GM12878 (cell line): ENCODE measurements at regions not wholly inside any gene's neighbourhood (a gene's known extent, or its start where the extent isn't known, plus 50 kb on each side); places are given as distances from the start of the nearest gene placed in this dataset.

Source experiments
- ATAC-seq: fragments of 200-7000 bp; cut with Tn5 transposase; 3 replicates; pipeline ENCODE4 v1.9.1; 2020; ENCODE audit warnings: mild to moderate bottlenecking, moderate library complexity
- BruUV-seq: library from RNA; stranded (reverse); fragments of 400-500 nt; replicated peaks from 2 replicates; lab custom pipeline; 2021; lab: Mats Ljungman, UMichigan
- CTCF ChIA-PET: fragments of 300-600 bp; sonication (Branson Sonifier 250); formaldehyde crosslinking; extraction: SDS; loops from one replicate; lab custom pipeline; 2021; ENCODE audit warnings: inconsistent platforms; lab: Yijun Ruan, JAX
- POLR2A ChIA-PET: fragments of 350-600 bp; formaldehyde crosslinking; extraction: SDS; loops from one replicate; lab custom pipeline; 2021; ENCODE audit warnings: inconsistent platforms; lab: Charles Lee
- RAD21 ChIA-PET: fragments of 300-600 bp; sonication (Branson Sonifier 250); formaldehyde crosslinking; loops from one replicate; lab custom pipeline; 2023; ENCODE audit warnings: antibody characterized with exemption; ENCODE audit not compliant: unreplicated experiment; lab: Charles Lee
- SMC1A ChIA-PET: fragments of 300-600 bp; sonication (Branson Sonifier 250); formaldehyde crosslinking; loops from one replicate; lab custom pipeline; 2023; ENCODE audit not compliant: unreplicated experiment, uncharacterized antibody; lab: Charles Lee
- DNase-seq: peaks from one replicate; pipeline ENCODE4 v3.0.0-alpha.2; 2011; ENCODE audit warnings: low read depth, low spot score
- FAIRE-seq: peaks from 3 replicates; lab custom pipeline; 2011; peaks lifted over from hg19 to GRCh38; lab: Jason Lieb, UNC
- H2AFZ ChIP-seq: 2 replicates; pipeline ENCODE4 v1.6.0; 2011; ENCODE audit warnings: low read depth, low read length, control low read depth; ENCODE audit not compliant: control insufficient read depth
- H3K27ac ChIP-seq: 2 replicates; pipeline ENCODE4 v1.5.1; 2011; ENCODE audit warnings: control low read depth; ENCODE audit not compliant: control insufficient read depth, insufficient read depth
- H3K27me3 ChIP-seq, 2 experiments: replicated peaks in 1 of 2; 2 replicates each; pipeline versions ENCODE4 v1.6.0 to v1.6.1; 2011; ENCODE audit warnings: low read length in 1 of 2; ENCODE audit not compliant: control insufficient read depth in 2 of 2, insufficient read depth in 2 of 2
- H3K36me3 ChIP-seq, 2 experiments: 2 replicates each; pipeline ENCODE4 v1.5.1; 2011; ENCODE audit warnings: low read length in 1 of 2; ENCODE audit not compliant: control insufficient read depth in 2 of 2, insufficient read depth in 2 of 2
- H3K4me1 ChIP-seq: 2 replicates; pipeline ENCODE4 v1.6.1; 2011; ENCODE audit warnings: mild to moderate bottlenecking, low read length, moderate library complexity, mixed read lengths; ENCODE audit not compliant: control insufficient read depth, insufficient read depth
- H3K4me2 ChIP-seq: 2 replicates; pipeline ENCODE4 v1.6.0; 2011; ENCODE audit warnings: control low read depth; ENCODE audit not compliant: control insufficient read depth, insufficient read depth
- H3K4me3 ChIP-seq: fragments of 200-600 bp; sonication (generic); 2 replicates; pipeline ENCODE4 v1.5.1; 2016
- H3K79me2 ChIP-seq: 2 replicates; pipeline ENCODE4 v1.6.0; 2011; ENCODE audit warnings: low read length; ENCODE audit not compliant: control insufficient read depth, insufficient read depth
- H3K9ac ChIP-seq: 2 replicates; pipeline ENCODE4 v1.8.0; 2011; ENCODE audit warnings: low read length, control low read depth, mixed read lengths; ENCODE audit not compliant: control insufficient read depth, insufficient read depth
- H3K9me3 ChIP-seq: replicated peaks from 3 replicates; pipeline ENCODE4 v1.5.1; 2011; ENCODE audit warnings: mild to moderate bottlenecking, low read length; ENCODE audit not compliant: control insufficient read depth, insufficient read depth
- H4K20me1 ChIP-seq: 2 replicates; pipeline ENCODE4 v1.6.0; 2011; ENCODE audit not compliant: control insufficient read depth, insufficient read depth
- CREM ChIP-seq: IDR thresholded peaks from 2 replicates; pipeline ENCODE4 v1.6.1; 2014; ENCODE audit warnings: antibody characterized with exemption, low read depth
- EP300 ChIP-seq, 2 experiments: fragments of 150-350 bp in 1 of 2; IDR thresholded peaks; 2 replicates each; pipeline ENCODE4 v1.6.1; 2011 to 2012; ENCODE audit warnings: low read depth in 2 of 2, low read length in 2 of 2, borderline replicate concordance in 1 of 2, improper control_type of control experiment in 1 of 2, inconsistent platforms in 1 of 2; ENCODE audit not compliant: control insufficient read depth in 1 of 2
- JUNB ChIP-seq: IDR thresholded peaks from 2 replicates; pipeline ENCODE4 v1.6.1; 2016; ENCODE audit warnings: antibody characterized with exemption, mild to moderate bottlenecking
- JUND ChIP-seq: IDR thresholded peaks from 2 replicates; pipeline ENCODE4 v1.6.1; 2012; ENCODE audit warnings: low read depth, mild to moderate bottlenecking, low read length, improper control_type of control experiment, moderate library complexity
- LARP7 ChIP-seq: fragments of 450-650 bp; IDR thresholded peaks from 2 replicates; pipeline ENCODE4 v1.6.1; 2017; ENCODE audit warnings: mild to moderate bottlenecking
- NFYB ChIP-seq: IDR thresholded peaks from 2 replicates; pipeline ENCODE4 v1.6.1; 2011; ENCODE audit warnings: low read depth, mild to moderate bottlenecking, low read length, improper control_type of control experiment, moderate library complexity; ENCODE audit not compliant: insufficient read depth
- POLR2AphosphoS2 ChIP-seq: IDR thresholded peaks from 2 replicates; pipeline ENCODE4 v1.6.1; 2011; ENCODE audit warnings: low read depth, mild to moderate bottlenecking, low read length, improper control_type of control experiment, moderate library complexity
- RFX5 ChIP-seq: IDR thresholded peaks from 2 replicates; pipeline ENCODE4 v1.6.1; 2011; ENCODE audit warnings: low read depth, low read length, improper control_type of control experiment
- SPI1 ChIP-seq: IDR thresholded peaks from 2 replicates; pipeline ENCODE4 v1.6.1; 2011; ENCODE audit warnings: low read depth, mild to moderate bottlenecking, low read length, moderate library complexity, borderline replicate concordance; ENCODE audit not compliant: insufficient read depth
- SREBF1 ChIP-seq: IDR thresholded peaks from 2 replicates; pipeline ENCODE4 v1.6.1; 2012; ENCODE audit warnings: mild to moderate bottlenecking, low read length
- STAT3 ChIP-seq: IDR thresholded peaks from 2 replicates; pipeline ENCODE4 v1.6.1; 2011; ENCODE audit warnings: low read depth, low read length, improper control_type of control experiment
- SUPT20H ChIP-seq: IDR thresholded peaks from 2 replicates; pipeline ENCODE4 v1.6.1; 2011; ENCODE audit warnings: low read depth, mild to moderate bottlenecking, low read length, moderate library complexity, borderline replicate concordance; ENCODE audit not compliant: control insufficient read depth
- SUZ12 ChIP-seq: fragments of 200-600 bp; sonication (generic); IDR thresholded peaks from one replicate; pipeline ENCODE4 v1.6.1; 2018; ENCODE audit warnings: antibody characterized with exemption, mild to moderate bottlenecking; ENCODE audit not compliant: unreplicated experiment
- ZBTB33 ChIP-seq: fragments of 450-650 bp; IDR thresholded peaks from 2 replicates; pipeline ENCODE4 v1.6.1; 2017; ENCODE audit warnings: mild to moderate bottlenecking
- WGBS: methylation state at CpG from one replicate; pipeline ENCODE4 v1.1.6; 2016; ENCODE audit warnings: low lambda C conversion rate; ENCODE audit not compliant: insufficient replicate concordance, insufficient coverage; ENCODE audit errors: missing lambda C conversion rate; 5-methylcytosine and 5-hydroxymethylcytosine counted together
- in situ Hi-C: fragments of 300-500 bp; cut with MboI; formaldehyde crosslinking; loops from 9 replicates; pipeline ENCODE4 v1.14.3; 2018; ENCODE audit warnings: mixed read lengths
- intact Hi-C: fragments of 100-400 bp; cut with micrococcal nuclease; formaldehyde crosslinking; loops from one replicate; pipeline ENCODE4 v1.14.2; 2022; ENCODE audit not compliant: unreplicated experiment

- ChIA-PET RAD21 (no interaction called here), CTCF (no interaction called here), POLR2A (no interaction called here), SMC1A (no interaction called here)
- Histone ChIP-seq H3K4me2 (peak overlapping the region; percentile 74), H3K9ac (no peak overlapping the region; the same call in 1 of the 2 replicates), H3K79me2 (no peaks in the 10 kb centered on the region), H3K27ac (no peak overlapping the region), H4K20me1 (no peaks in the 10 kb centered on the region), H3K4me1 (no peaks in the 10 kb centered on the region), H2AFZ (no peak overlapping the region), H3K27me3 (peaks cover 22 to 23% of the 10 kb centered on the region in 2 experiments), H3K9me3 (no peaks in the 10 kb centered on the region), H3K4me3 (peak overlapping the region; percentile 66; the same call in 1 of the 2 replicates), H3K36me3 (no peaks in the 10 kb centered on the region)
- BruUV-seq: no TSS peak
- TF ChIP-seq SREBF1: no peak
- no peak for TF ChIP-seq SUZ12
- no peak for TF ChIP-seq NFYB
- no peak for TF ChIP-seq EP300 (IDR thresholded peaks at IDR 0.05; ENCODE audit: borderline replicate concordance in 1 of 2, control insufficient read depth in 1 of 2, low read depth in 2 of 2, low read length in 2 of 2)
- no peak for TF ChIP-seq JUND
- no peak for TF ChIP-seq JUNB
- TF ChIP-seq LARP7: no peak
- TF ChIP-seq RFX5: no peak
- no peak for TF ChIP-seq POLR2AphosphoS2
- 0% methylated on average over 15 of the region's 15 CpGs for WGBS
- ATAC-seq: no peak
- no peak for FAIRE-seq
- DNase-seq: no peak
- intact Hi-C loops: no loop called here
- in situ Hi-C loops: no loop called here
Measured at GRCh38 chr12:24561411-24561871, 387.5 kb downstream of the BCAT1 start.

GRCh38 chr12:24560831-24561271, 388.1 kb downstream of the BCAT1 start:
- WGBS: 0% methylated on average over 2 of the region's 2 CpGs
- in situ Hi-C loops (no loop called here), intact Hi-C loops (no loop called here)
- H3K36me3 ChIP-seq: no peaks in the 10 kb centered on the region
- ChIA-PET SMC1A (no interaction called here), CTCF (no interaction called here), RAD21 (no interaction called here), POLR2A (no interaction called here)
- peaks cover 22 to 23% of the 10 kb centered on the region in 2 experiments for H3K27me3 ChIP-seq
- H3K4me2 ChIP-seq: no peak overlapping the region
- no peak overlapping the region for H2AFZ ChIP-seq
- no peak overlapping the region for H3K4me3 ChIP-seq
- no peaks in the 10 kb centered on the region for H3K9me3 ChIP-seq
- no peaks in the 10 kb centered on the region for H3K79me2 ChIP-seq
- FAIRE-seq (no peak), DNase-seq (no peak), ATAC-seq (no peak)
- no peaks in the 10 kb centered on the region for H3K4me1 ChIP-seq
- no peaks in the 10 kb centered on the region for H4K20me1 ChIP-seq
- BruUV-seq: no TSS peak
- no peak overlapping the region for H3K27ac ChIP-seq
- H3K9ac ChIP-seq: no peak overlapping the region
- TF ChIP-seq ZBTB33 (no peak), SUPT20H (no peak), STAT3 (no peak), SPI1 (no peak), CREM (no peak)
